GM19043 (cell line): ENCODE measurements at regions not wholly inside any gene's neighbourhood (a gene's known extent, or its start where the extent isn't known, plus 50 kb on each side); places are given as distances from the start of the nearest gene placed in this dataset.
A peak's percentile ranks its signal among the peaks of the same experiment; 100 is the strongest.

ENCODE experiments used
- ATAC-seq: cut with Tn5 transposase; IDR thresholded peaks from one replicate; pipeline ENCODE4 v1.9.1; 2021; ENCODE audit warnings: low read depth; ENCODE audit not compliant: unreplicated experiment

GRCh38 chr17:55585629-55586028 lies 74.4 kb upstream of the SMIM36 start:
- ATAC-seq, result no peak

- ATAC-seq, result no peak
These were observed 73.6 kb upstream of the SMIM36 start for GRCh38 chr17:55584861-55585260.

- ATAC-seq, result no peak
These were observed 72.9 kb upstream of the SMIM36 start for GRCh38 chr17:55584055-55584685.

- ATAC-seq, result no peak
These were observed 71.6 kb upstream of the SMIM36 start for GRCh38 chr17:55582897-55583296.

- peak; percentile 37 for ATAC-seq
These were observed 69.4 kb upstream of the SMIM36 start for GRCh38 chr17:55580596-55581133.

- ATAC-seq, result no peak
These were observed 66.4 kb upstream of the SMIM36 start for GRCh38 chr17:55577687-55578086.

GRCh38 chr17:55576996-55577586 lies 65.8 kb upstream of the SMIM36 start:
- ATAC-seq, result peak; percentile 53

- peak; percentile 27 for ATAC-seq
These were observed 65.2 kb upstream of the SMIM36 start for GRCh38 chr17:55576237-55576995.

GRCh38 chr17:55575058-55575636 lies 63.9 kb upstream of the SMIM36 start:
- ATAC-seq, result no peak

GRCh38 chr17:55572599-55572998 lies 61.3 kb upstream of the SMIM36 start:
- ATAC-seq, result no peak

GRCh38 chr17:55572139-55572538 lies 60.9 kb upstream of the SMIM36 start:
- ATAC-seq, result no peak

GRCh38 chr17:55571095-55571494 lies 59.8 kb upstream of the SMIM36 start:
- ATAC-seq, result no peak

GRCh38 chr17:55570391-55570790 lies 59.1 kb upstream of the SMIM36 start:
- no peak for ATAC-seq

GRCh38 chr17:55567240-55568214 lies 56.3 kb upstream of the SMIM36 start:
- no peak for ATAC-seq

GRCh38 chr17:55564081-55564480 lies 52.8 kb upstream of the SMIM36 start:
- no peak for ATAC-seq

- no peak for ATAC-seq
These were observed 52.1 kb upstream of the SMIM36 start for GRCh38 chr17:55563363-55563762.

GRCh38 chr17:55561973-55562495 lies 50.8 kb upstream of the SMIM36 start:
- ATAC-seq, result no peak

GRCh38 chr17:55561316-55561972 lies 50.2 kb upstream of the SMIM36 start:
- no peak for ATAC-seq
